ENCODE measurements at regions not wholly inside any gene's neighbourhood (a gene's known extent, or its start where the extent isn't known, plus 50 kb on each side); places are given as distances from the start of the nearest gene placed in this dataset.

DNA sequence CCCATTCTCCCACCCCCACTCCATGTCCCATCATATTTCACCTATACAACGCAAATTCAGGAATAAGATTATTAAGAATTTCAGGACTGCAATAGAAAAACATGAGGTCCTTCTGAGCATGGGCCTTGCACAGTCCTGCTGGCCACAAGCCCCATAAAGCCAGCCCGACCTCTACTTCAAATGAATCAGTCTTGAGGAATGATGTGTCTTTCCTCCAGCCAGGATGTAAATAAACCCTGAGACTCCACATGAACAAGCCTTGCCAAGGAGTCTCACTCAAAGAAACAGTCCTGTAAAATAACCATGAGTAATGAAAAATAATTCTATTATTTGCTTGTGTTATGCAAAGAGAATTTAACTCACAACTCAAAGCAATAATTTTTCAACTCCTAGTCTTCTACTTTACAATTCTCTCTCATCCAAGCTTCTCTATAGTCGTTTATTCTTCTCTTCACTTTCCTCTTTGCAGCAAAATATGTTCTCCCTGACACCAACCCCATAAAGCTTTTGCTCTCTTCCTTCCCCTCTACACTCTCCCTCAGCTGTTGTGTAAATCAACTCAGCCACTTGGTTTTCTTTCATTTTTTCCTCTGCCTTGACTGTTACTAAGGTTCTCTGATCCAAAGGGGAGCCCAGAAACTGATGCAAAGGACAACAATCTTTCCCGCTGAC lies 140.1 kb upstream of the MOCS2 start:
- TF ChIP-seq, protein P1, sequence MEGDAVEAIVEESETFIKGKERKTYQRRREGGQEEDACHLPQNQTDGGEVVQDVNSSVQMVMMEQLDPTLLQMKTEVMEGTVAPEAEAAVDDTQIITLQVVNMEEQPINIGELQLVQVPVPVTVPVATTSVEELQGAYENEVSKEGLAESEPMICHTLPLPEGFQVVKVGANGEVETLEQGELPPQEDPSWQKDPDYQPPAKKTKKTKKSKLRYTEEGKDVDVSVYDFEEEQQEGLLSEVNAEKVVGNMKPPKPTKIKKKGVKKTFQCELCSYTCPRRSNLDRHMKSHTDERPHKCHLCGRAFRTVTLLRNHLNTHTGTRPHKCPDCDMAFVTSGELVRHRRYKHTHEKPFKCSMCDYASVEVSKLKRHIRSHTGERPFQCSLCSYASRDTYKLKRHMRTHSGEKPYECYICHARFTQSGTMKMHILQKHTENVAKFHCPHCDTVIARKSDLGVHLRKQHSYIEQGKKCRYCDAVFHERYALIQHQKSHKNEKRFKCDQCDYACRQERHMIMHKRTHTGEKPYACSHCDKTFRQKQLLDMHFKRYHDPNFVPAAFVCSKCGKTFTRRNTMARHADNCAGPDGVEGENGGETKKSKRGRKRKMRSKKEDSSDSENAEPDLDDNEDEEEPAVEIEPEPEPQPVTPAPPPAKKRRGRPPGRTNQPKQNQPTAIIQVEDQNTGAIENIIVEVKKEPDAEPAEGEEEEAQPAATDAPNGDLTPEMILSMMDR (IDR thresholded peaks at IDR 0.05), result no peak
- TF ChIP-seq POLR2AphosphoS5 (IDR thresholded peaks at IDR 0.05) (no peak), EP300 (IDR thresholded peaks at IDR 0.05) (no peak)
